Neural cell (in vitro differentiated cells): ENCODE measurements at regions not wholly inside any gene's neighbourhood (a gene's known extent, or its start where the extent isn't known, plus 50 kb on each side); places are given as distances from the start of the nearest gene placed in this dataset.

ENCODE experiments used
- H2AFZ ChIP-seq: fragments of 200-600, 300-800 bp; sonication (generic), shearing (Covaris generic); 2 replicates; pipeline ENCODE4 v1.6.0; 2014; ENCODE audit warnings: low read depth, mild to moderate bottlenecking, antibody characterized with exemption, low read length, moderate library complexity
- H3F3A ChIP-seq: fragments of 200-600 bp; shearing (Covaris generic); 2 replicates; pipeline ENCODE4 v1.6.1; 2016; ENCODE audit warnings: mild to moderate bottlenecking, moderate library complexity, mixed read lengths, antibody characterized with exemption, low read length; ENCODE audit not compliant: insufficient read depth, poor library complexity, severe bottlenecking
- H3K27ac ChIP-seq: fragments of 200-600, 300-800 bp; sonication (generic), shearing (Covaris generic); 2 replicates; pipeline ENCODE4 v1.5.1; 2014; ENCODE audit warnings: mild to moderate bottlenecking, low read length, moderate library complexity
- H3K27me3 ChIP-seq: fragments of 300-800, 200-600 bp; sonication (generic), shearing (Covaris generic); 2 replicates; pipeline ENCODE4 v1.6.0; 2014; ENCODE audit warnings: mild to moderate bottlenecking, low read depth, low read length, moderate library complexity; ENCODE audit not compliant: insufficient read depth
- H3K36me3 ChIP-seq: fragments of 300-800, 200-600 bp; sonication (generic), shearing (Covaris generic); 2 replicates; pipeline ENCODE4 v1.5.1; 2014; ENCODE audit warnings: mild to moderate bottlenecking, antibody characterized with exemption, low read length, moderate library complexity; ENCODE audit not compliant: insufficient read depth
- H3K4me2 ChIP-seq: fragments of 300-800, 200-600 bp; sonication (generic), shearing (Covaris generic); 2 replicates; pipeline ENCODE4 v1.6.0; 2014; ENCODE audit warnings: mild to moderate bottlenecking, low read length
- H3K4me3 ChIP-seq: fragments of 300-800, 200-600 bp; sonication (generic), shearing (Covaris generic); 2 replicates; pipeline ENCODE4 v1.5.1; 2014; ENCODE audit warnings: mild to moderate bottlenecking, low read length, moderate library complexity
- H3K79me2 ChIP-seq: fragments of 200-600 bp; shearing (Covaris generic); replicated peaks from 2 replicates; pipeline ENCODE4 v1.6.0; 2014; ENCODE audit warnings: mild to moderate bottlenecking, low read length, moderate library complexity; ENCODE audit not compliant: insufficient read depth
- H3K9ac ChIP-seq: fragments of 300-800, 200-600 bp; sonication (generic), shearing (Covaris generic); 2 replicates; pipeline ENCODE4 v1.6.1; 2016; ENCODE audit warnings: mild to moderate bottlenecking, low read length, mixed read lengths
- H3K9me2 ChIP-seq: fragments of 200-600 bp; shearing (Covaris generic); 2 replicates; pipeline ENCODE4 v1.6.1; 2016; ENCODE audit warnings: mild to moderate bottlenecking, low read length, mixed read lengths; ENCODE audit not compliant: insufficient read depth
- H3K9me3 ChIP-seq: fragments of 200-600, 300-800 bp; sonication (generic), shearing (Covaris generic); 2 replicates; pipeline ENCODE4 v1.6.1; 2016; ENCODE audit warnings: mild to moderate bottlenecking, mixed run types, low read length, moderate library complexity, mixed read lengths
- H4K20me1 ChIP-seq: fragments of 200-600 bp; shearing (Covaris generic); 2 replicates; pipeline ENCODE4 v1.6.1; 2016; ENCODE audit warnings: mild to moderate bottlenecking, mixed run types; ENCODE audit not compliant: insufficient read depth
- CTCF ChIP-seq: fragments of 450-650 bp; IDR thresholded peaks from 2 replicates; pipeline ENCODE4 v1.5.1; 2014; ENCODE audit warnings: antibody characterized with exemption, mild to moderate bottlenecking, moderate library complexity; ENCODE audit not compliant: poor library complexity, severe bottlenecking
- EP300 ChIP-seq: fragments of 450-650 bp; conservative IDR thresholded peaks from 2 replicates; pipeline ENCODE4 v1.6.1; 2014; ENCODE audit warnings: antibody characterized with exemption, mild to moderate bottlenecking, moderate library complexity; ENCODE audit not compliant: poor library complexity, severe bottlenecking
- EZH2 ChIP-seq: fragments of 200-600, 300-800 bp; shearing (Covaris generic), sonication (generic); IDR thresholded peaks from 2 replicates; pipeline ENCODE4 v1.6.1; 2014; ENCODE audit warnings: antibody characterized with exemption, low read length, borderline replicate concordance, mild to moderate bottlenecking; ENCODE audit not compliant: insufficient read depth, poor library complexity, severe bottlenecking
- MXI1 ChIP-seq: fragments of 450-650 bp; conservative IDR thresholded peaks from 2 replicates; pipeline ENCODE4 v1.6.1; 2014; ENCODE audit warnings: antibody characterized with exemption, mild to moderate bottlenecking; ENCODE audit not compliant: poor library complexity, severe bottlenecking
- POLR2AphosphoS5 ChIP-seq: IDR thresholded peaks from 2 replicates; pipeline ENCODE4 v1.6.1; 2012
- RAD21 ChIP-seq: fragments of 450-650 bp; conservative IDR thresholded peaks from 2 replicates; pipeline ENCODE4 v1.6.1; 2014; ENCODE audit warnings: antibody characterized with exemption, mild to moderate bottlenecking, moderate library complexity
- REST ChIP-seq: IDR thresholded peaks from 2 replicates; pipeline ENCODE4 v1.6.1; 2012; ENCODE audit warnings: borderline replicate concordance
- SMC3 ChIP-seq: fragments of 450-650 bp; conservative IDR thresholded peaks from 2 replicates; pipeline ENCODE4 v1.6.1; 2014; ENCODE audit warnings: antibody characterized with exemption, mild to moderate bottlenecking, moderate library complexity; ENCODE audit not compliant: poor library complexity
- TAF1 ChIP-seq: IDR thresholded peaks from 2 replicates; pipeline ENCODE4 v1.6.1; 2012; ENCODE audit warnings: low read depth

- Histone ChIP-seq H3K9me2 (no peaks in the 10 kb centered on the region), H3K4me2 (no peak overlapping the region), H3K27me3 (no peaks in the 10 kb centered on the region), H2AFZ (no peak overlapping the region), H3K36me3 (no peaks in the 10 kb centered on the region), H3K9me3 (no peaks in the 10 kb centered on the region), H4K20me1 (no peaks in the 10 kb centered on the region), H3K9ac (no peak overlapping the region), H3K27ac (no peak overlapping the region), H3K4me3 (no peak overlapping the region), H3K79me2 (no peaks in the 10 kb centered on the region), H3F3A (no peaks in the 10 kb centered on the region)
- TF ChIP-seq REST (no peak), RAD21 (no peak), TAF1 (no peak), MXI1 (no peak), SMC3 (no peak), CTCF (no peak), POLR2AphosphoS5 (no peak), EP300 (no peak), EZH2 (no peak)
These were observed 148.8 kb upstream of the ZMIZ1 start for GRCh38 chr10:78920011-78920410.

- Histone ChIP-seq H3K9me2 (no peaks in the 10 kb centered on the region), H2AFZ (no peak overlapping the region), H4K20me1 (no peaks in the 10 kb centered on the region), H3K4me3 (no peak overlapping the region), H3K79me2 (no peaks in the 10 kb centered on the region), H3K4me2 (no peak overlapping the region), H3K27ac (no peak overlapping the region), H3K27me3 (no peaks in the 10 kb centered on the region), H3F3A (no peaks in the 10 kb centered on the region), H3K9me3 (no peaks in the 10 kb centered on the region), H3K36me3 (no peaks in the 10 kb centered on the region), H3K9ac (no peak overlapping the region)
- TF ChIP-seq EP300 (no peak), CTCF (no peak), EZH2 (no peak), REST (no peak), MXI1 (no peak), RAD21 (no peak), SMC3 (no peak), TAF1 (no peak), POLR2AphosphoS5 (no peak)
These were observed 146.9 kb upstream of the ZMIZ1 start for GRCh38 chr10:78921895-78922294.
